MCF 10A (cell line): ENCODE measurements at regions not wholly inside any gene's neighbourhood (a gene's known extent, or its start where the extent isn't known, plus 50 kb on each side); places are given as distances from the start of the nearest gene placed in this dataset.
A peak's percentile ranks its signal among the peaks of the same experiment; 100 is the strongest.

ENCODE experiments used
- BruUV-seq: library from RNA; stranded (reverse); fragments of 400-500 nt; replicated peaks from 2 replicates; lab custom pipeline; 2021; lab: Mats Ljungman, UMichigan
- CTCF ChIA-PET: fragments of 300-600 bp; sonication (Branson Sonifier 250); formaldehyde crosslinking; extraction: SDS; loops from one replicate; lab custom pipeline; 2021; ENCODE audit warnings: antibody characterized with exemption, inconsistent platforms; lab: Yijun Ruan, JAX
- POLR2A ChIA-PET: fragments of 300-600, 350-650 bp; sonication (Branson Sonifier 250); formaldehyde crosslinking; extraction: SDS; loops from one replicate; lab custom pipeline; 2020; ENCODE audit warnings: antibody characterized with exemption, inconsistent platforms; lab: Yijun Ruan, JAX
- DNase-seq: peaks from one replicate; pipeline ENCODE4 v3.0.0-alpha.2; 2018; ENCODE audit not compliant: unreplicated experiment
- H3K27ac Mint-ChIP-seq: one replicate; pipeline ENCODE4 v1.8.0; 2022; ENCODE audit warnings: mild to moderate bottlenecking, low read depth, mixed read lengths; ENCODE audit not compliant: unreplicated experiment
- H3K27me3 Mint-ChIP-seq: one replicate; pipeline ENCODE4 v1.8.0; 2022; ENCODE audit warnings: mixed read lengths; ENCODE audit not compliant: insufficient read depth, unreplicated experiment
- H3K36me3 Mint-ChIP-seq: one replicate; pipeline ENCODE4 v1.8.0; 2022; ENCODE audit warnings: mild to moderate bottlenecking, moderate library complexity, mixed read lengths; ENCODE audit not compliant: insufficient read depth, unreplicated experiment
- H3K4me1 Mint-ChIP-seq: one replicate; pipeline ENCODE4 v1.8.0; 2022; ENCODE audit warnings: mixed read lengths; ENCODE audit not compliant: insufficient read depth, unreplicated experiment
- H3K4me3 Mint-ChIP-seq: one replicate; pipeline ENCODE4 v1.8.0; 2022; ENCODE audit warnings: mild to moderate bottlenecking, moderate library complexity, mixed read lengths; ENCODE audit not compliant: unreplicated experiment
- H3K9me3 Mint-ChIP-seq: one replicate; pipeline ENCODE4 v1.8.0; 2022; ENCODE audit warnings: mixed read lengths; ENCODE audit not compliant: unreplicated experiment
- intact Hi-C: fragments of 100-400 bp; cut with micrococcal nuclease; formaldehyde crosslinking; loops from 2 replicates; pipeline ENCODE4 v1.14.1; 2022
- TF ChIP-seq, protein P1 (sequence below): fragments of 200-600 bp; IDR thresholded peaks from one replicate; pipeline ENCODE4 v1.8.0; 2022; ENCODE audit warnings: antibody characterized with exemption, mild to moderate bottlenecking; ENCODE audit not compliant: unreplicated experiment

DNA sequence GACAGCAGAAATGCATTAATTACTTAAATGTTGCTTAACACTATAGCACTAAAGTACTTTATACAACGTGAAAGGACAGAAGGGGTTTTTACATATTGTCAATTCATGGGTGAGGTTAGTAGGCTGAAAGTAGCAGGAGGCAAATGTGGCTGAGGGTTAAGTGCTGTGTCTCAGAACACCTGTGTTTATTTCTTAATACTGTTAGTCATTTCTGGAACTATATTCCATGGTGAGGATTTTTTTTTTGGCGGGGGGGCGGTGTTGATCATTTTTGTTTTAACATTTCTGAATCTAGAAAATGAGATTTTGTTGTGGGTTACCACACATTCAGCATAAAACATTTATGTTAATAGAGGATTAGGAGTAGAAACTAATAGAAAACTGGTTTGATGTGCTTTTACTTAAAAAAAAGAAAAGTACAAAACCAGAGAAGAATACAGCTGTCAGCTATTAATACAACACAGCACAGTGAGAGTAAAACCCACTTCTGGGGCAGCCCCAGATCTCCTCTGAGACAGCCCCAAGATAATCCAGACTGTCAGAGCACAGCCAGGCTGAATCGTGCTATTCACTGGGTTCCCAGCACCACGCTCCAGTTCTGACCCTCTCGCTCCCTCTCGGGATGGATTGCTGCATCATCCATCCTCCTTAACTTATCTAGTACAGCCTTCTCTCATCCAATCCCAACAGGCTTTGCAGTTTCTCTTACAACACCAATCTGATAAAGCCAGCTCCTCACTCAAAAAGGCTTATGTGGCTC, 307.7 kb downstream of the TUSC7 start:
- no TSS peak for BruUV-seq
- no peaks in the 10 kb centered on the region for H3K4me1 Mint-ChIP-seq
- no peak overlapping the region for H3K4me3 Mint-ChIP-seq
- CTCF ChIA-PET: interaction anchor here (0.6 to 1.7 kb wide), 7 partner anchors 9 to 1893 kb away, joined by 3 to 7 read pairs (median 3); no protein-coding TSS in a partner anchor
- H3K27me3 Mint-ChIP-seq: peaks cover 70% of the 10 kb centered on the region
- no peak overlapping the region for H3K27ac Mint-ChIP-seq
- H3K9me3 Mint-ChIP-seq: no peaks in the 10 kb centered on the region
- TF ChIP-seq, protein P1, sequence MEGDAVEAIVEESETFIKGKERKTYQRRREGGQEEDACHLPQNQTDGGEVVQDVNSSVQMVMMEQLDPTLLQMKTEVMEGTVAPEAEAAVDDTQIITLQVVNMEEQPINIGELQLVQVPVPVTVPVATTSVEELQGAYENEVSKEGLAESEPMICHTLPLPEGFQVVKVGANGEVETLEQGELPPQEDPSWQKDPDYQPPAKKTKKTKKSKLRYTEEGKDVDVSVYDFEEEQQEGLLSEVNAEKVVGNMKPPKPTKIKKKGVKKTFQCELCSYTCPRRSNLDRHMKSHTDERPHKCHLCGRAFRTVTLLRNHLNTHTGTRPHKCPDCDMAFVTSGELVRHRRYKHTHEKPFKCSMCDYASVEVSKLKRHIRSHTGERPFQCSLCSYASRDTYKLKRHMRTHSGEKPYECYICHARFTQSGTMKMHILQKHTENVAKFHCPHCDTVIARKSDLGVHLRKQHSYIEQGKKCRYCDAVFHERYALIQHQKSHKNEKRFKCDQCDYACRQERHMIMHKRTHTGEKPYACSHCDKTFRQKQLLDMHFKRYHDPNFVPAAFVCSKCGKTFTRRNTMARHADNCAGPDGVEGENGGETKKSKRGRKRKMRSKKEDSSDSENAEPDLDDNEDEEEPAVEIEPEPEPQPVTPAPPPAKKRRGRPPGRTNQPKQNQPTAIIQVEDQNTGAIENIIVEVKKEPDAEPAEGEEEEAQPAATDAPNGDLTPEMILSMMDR: no peak
- POLR2A ChIA-PET: interaction anchor here (0.6 kb wide), 1 partner anchor 1799 kb away, joined by 4 read pairs; no protein-coding TSS in a partner anchor
- DNase-seq: no peak
- no peaks in the 10 kb centered on the region for H3K36me3 Mint-ChIP-seq
- intact Hi-C loops: loop anchor here (5.0 to 10.0 kb wide), 4 partner anchors 155 to 1800 kb away; no protein-coding TSS in a partner anchor

DNA sequence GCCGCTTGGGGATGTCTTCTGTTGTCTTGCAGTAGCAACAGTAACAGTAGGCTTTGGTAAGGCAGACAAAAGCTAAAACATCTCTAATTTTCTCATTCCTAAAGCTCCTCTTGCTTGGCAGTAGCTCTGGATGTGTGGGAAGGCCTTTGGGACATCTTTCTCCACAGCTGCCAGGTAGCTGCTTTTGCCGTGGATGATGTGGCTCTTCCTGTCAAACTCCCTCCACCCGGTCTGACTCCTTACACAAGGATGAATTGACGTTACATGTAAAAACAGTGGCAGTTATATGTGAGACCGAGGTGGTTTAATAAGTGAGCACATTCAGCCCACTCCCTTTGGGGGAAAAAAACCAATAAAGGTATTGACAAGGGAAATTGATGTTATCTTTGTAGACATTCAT, 309.1 kb downstream of the TUSC7 start:
- no peaks in the 10 kb centered on the region for H3K4me1 Mint-ChIP-seq
- POLR2A ChIA-PET: no interaction called here
- no peak for DNase-seq
- H3K27ac Mint-ChIP-seq: no peak overlapping the region
- CTCF ChIA-PET: interaction anchor here (0.6 to 1.7 kb wide), 28 partner anchors 8 to 1866 kb away, joined by 3 to 9 read pairs (median 3); no protein-coding TSS in a partner anchor
- H3K4me3 Mint-ChIP-seq: no peak overlapping the region
- H3K9me3 Mint-ChIP-seq: no peaks in the 10 kb centered on the region
- H3K27me3 Mint-ChIP-seq: peaks cover 78% of the 10 kb centered on the region
- TF ChIP-seq, protein P1: no peak
- BruUV-seq: no TSS peak
- H3K36me3 Mint-ChIP-seq: no peaks in the 10 kb centered on the region
- intact Hi-C loops: loop anchor here (1.0 to 10.0 kb wide), 6 partner anchors 156 to 1799 kb away; no protein-coding TSS in a partner anchor

DNA sequence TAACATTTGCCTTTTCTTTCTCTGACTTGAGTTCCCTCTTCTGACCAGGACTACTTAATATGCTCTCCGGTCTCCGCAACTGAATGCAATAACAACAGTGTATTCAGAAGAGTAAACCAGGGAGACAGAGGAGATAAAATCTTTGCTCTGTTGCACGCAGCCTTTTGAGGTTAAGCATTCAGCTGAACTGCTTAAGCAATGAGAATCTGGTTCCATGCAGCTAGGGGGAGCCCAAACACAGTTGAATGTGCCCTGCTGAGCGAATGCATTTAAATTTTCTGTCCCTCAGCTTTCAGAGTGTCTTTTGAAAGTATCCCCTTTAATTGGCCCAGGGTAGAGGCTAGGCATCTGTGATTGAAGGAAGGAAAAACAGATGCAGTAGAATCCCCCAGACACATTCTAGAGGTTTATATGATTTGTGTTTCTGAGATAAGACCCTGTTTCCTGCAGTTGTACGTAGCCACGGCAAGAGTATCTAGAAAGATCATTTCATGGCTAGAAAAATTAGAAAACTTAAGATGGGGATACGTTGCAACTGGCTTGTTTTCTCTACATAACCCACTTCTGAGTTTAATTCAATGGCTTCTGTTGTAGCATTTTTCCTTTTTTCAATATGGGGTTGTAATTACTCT, 309.6 kb downstream of the TUSC7 start:
- Mint-ChIP-seq H3K9me3 (no peaks in the 10 kb centered on the region), H3K27me3 (peaks cover 83% of the 10 kb centered on the region), H3K4me1 (no peaks in the 10 kb centered on the region), H3K36me3 (no peaks in the 10 kb centered on the region), H3K4me3 (no peak overlapping the region), H3K27ac (no peak overlapping the region)
- intact Hi-C loops: loop anchor here (1.0 to 10.0 kb wide), 6 partner anchors 157 to 1798 kb away; no protein-coding TSS in a partner anchor
- POLR2A ChIA-PET: no interaction called here
- peak; percentile 60 for DNase-seq
- TF ChIP-seq, protein P1: peak; percentile 74
- BruUV-seq: no TSS peak
- CTCF ChIA-PET: interaction anchor here (0.6 to 1.7 kb wide), 24 partner anchors 8 to 1866 kb away, joined by 3 to 9 read pairs (median 3); no protein-coding TSS in a partner anchor

DNA sequence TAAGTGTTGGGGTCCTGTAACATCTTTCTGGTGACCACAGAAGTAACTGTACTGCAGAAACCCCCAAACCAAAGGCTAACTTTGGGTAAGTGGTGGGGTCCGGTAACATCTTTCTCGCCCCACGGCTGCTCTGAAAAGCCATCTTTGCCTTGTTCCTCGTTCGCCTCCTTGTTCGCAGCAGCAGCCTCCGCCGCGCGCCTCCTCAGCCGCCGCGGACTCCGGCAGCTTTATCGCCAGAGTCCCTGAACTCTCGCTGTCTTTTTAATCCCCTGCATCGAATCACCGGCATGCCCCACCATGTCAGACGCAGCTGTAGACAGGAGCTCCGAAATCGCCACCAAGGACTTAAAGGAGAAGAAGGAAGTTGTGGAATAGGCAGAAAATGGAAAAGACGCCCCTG, 316.8 kb downstream of the TUSC7 start:
- CTCF ChIA-PET: no interaction called here
- H3K9me3 Mint-ChIP-seq: no peaks in the 10 kb centered on the region
- H3K27me3 Mint-ChIP-seq: peaks cover 18% of the 10 kb centered on the region
- no peak for DNase-seq
- peaks cover 7% of the 10 kb centered on the region for H3K36me3 Mint-ChIP-seq
- no TSS peak for BruUV-seq
- no peaks in the 10 kb centered on the region for H3K4me1 Mint-ChIP-seq
- POLR2A ChIA-PET: no interaction called here
- H3K27ac Mint-ChIP-seq: no peak overlapping the region
- no peak overlapping the region for H3K4me3 Mint-ChIP-seq
- TF ChIP-seq, protein P1: no peak
- intact Hi-C loops: no loop called here
